Mesodermal cell (in vitro differentiated cells): ENCODE measurements at regions not wholly inside any gene's neighbourhood (a gene's known extent, or its start where the extent isn't known, plus 50 kb on each side); places are given as distances from the start of the nearest gene placed in this dataset.

Experiments used
- H3K27ac ChIP-seq: 2 replicates; pipeline ENCODE4 v1.7.0; 2013; ENCODE audit warnings: mild to moderate bottlenecking, low read depth, low read length, moderate library complexity; ENCODE audit not compliant: severe bottlenecking
- H3K36me3 ChIP-seq: 2 replicates; pipeline ENCODE4 v1.7.1; 2013; ENCODE audit warnings: mild to moderate bottlenecking, low read length, moderate library complexity; ENCODE audit not compliant: control insufficient read depth, insufficient read depth
- H3K4me1 ChIP-seq: one replicate; pipeline ENCODE4 v1.7.1; 2013; ENCODE audit warnings: mild to moderate bottlenecking, low read length; ENCODE audit not compliant: insufficient read depth, control insufficient read depth, poor library complexity, severe bottlenecking
- H3K4me3 ChIP-seq: 2 replicates; pipeline ENCODE4 v1.7.0; 2013; ENCODE audit warnings: low read length, control low read depth, mild to moderate bottlenecking; ENCODE audit not compliant: insufficient read depth, poor library complexity, severe bottlenecking; ENCODE audit errors: extremely low read depth
- H3K9me3 ChIP-seq: 2 replicates; pipeline ENCODE4 v1.7.1; 2013; ENCODE audit warnings: mild to moderate bottlenecking, low read length, moderate library complexity; ENCODE audit not compliant: control insufficient read depth
- WGBS, 2 experiments: methylation state at CpG; one replicate each; pipeline ENCODE4 v1.1.5; 2013; ENCODE audit warnings: missing lambda C conversion rate in 2 of 2; ENCODE audit not compliant: insufficient coverage in 2 of 2; 5-methylcytosine and 5-hydroxymethylcytosine counted together

GRCh38 chr5:89034588-89034987, 151.6 kb upstream of the MEF2C start:
- H3K4me3 ChIP-seq = no peak overlapping the region
- H3K27ac ChIP-seq = no peak overlapping the region
- peaks cover 17% of the 10 kb centered on the region for H3K4me1 ChIP-seq
- WGBS, 2 experiments = 100% methylated on average over 1 of the region's 2 CpGs; no CpG with 5 or more reads in 1 of the 2 experiments
- H3K36me3 ChIP-seq = no peaks in the 10 kb centered on the region
- no peaks in the 10 kb centered on the region for H3K9me3 ChIP-seq

GRCh38 chr5:89030798-89031197, 147.8 kb upstream of the MEF2C start:
- Histone ChIP-seq H3K9me3 (peaks cover 4% of the 10 kb centered on the region), H3K4me1 (peaks cover 3% of the 10 kb centered on the region), H3K27ac (no peak overlapping the region), H3K36me3 (no peaks in the 10 kb centered on the region), H3K4me3 (no peak overlapping the region)
- WGBS, 2 experiments = 86 to 93% methylated on average over 1 to 3 of the region's 3 CpGs

- H3K4me1 ChIP-seq = no peaks in the 10 kb centered on the region
- 83 to 88% methylated on average over 1 of the region's 2 CpGs for WGBS, 2 experiments
- H3K36me3 ChIP-seq = no peaks in the 10 kb centered on the region
- H3K27ac ChIP-seq = no peak overlapping the region
- no peak overlapping the region for H3K4me3 ChIP-seq
- H3K9me3 ChIP-seq = peaks cover 4% of the 10 kb centered on the region
Measured at GRCh38 chr5:89028595-89029285, 145.8 kb upstream of the MEF2C start.

GRCh38 chr5:89024045-89024444, 141.1 kb upstream of the MEF2C start:
- no CpG with 5 or more reads among the region's 3 CpGs for WGBS, 2 experiments
- H3K4me3 ChIP-seq = no peak overlapping the region
- no peak overlapping the region for H3K27ac ChIP-seq
- no peaks in the 10 kb centered on the region for H3K36me3 ChIP-seq
- H3K4me1 ChIP-seq = no peaks in the 10 kb centered on the region
- peaks cover 4% of the 10 kb centered on the region for H3K9me3 ChIP-seq

GRCh38 chr5:89020926-89021610, 138.1 kb upstream of the MEF2C start:
- 94 to 100% methylated on average over 1 to 3 of the region's 4 CpGs for WGBS, 2 experiments
- no peaks in the 10 kb centered on the region for H3K36me3 ChIP-seq
- H3K9me3 ChIP-seq = no peaks in the 10 kb centered on the region
- H3K4me1 ChIP-seq = no peaks in the 10 kb centered on the region
- H3K4me3 ChIP-seq = no peak overlapping the region
- H3K27ac ChIP-seq = no peak overlapping the region

DNA sequence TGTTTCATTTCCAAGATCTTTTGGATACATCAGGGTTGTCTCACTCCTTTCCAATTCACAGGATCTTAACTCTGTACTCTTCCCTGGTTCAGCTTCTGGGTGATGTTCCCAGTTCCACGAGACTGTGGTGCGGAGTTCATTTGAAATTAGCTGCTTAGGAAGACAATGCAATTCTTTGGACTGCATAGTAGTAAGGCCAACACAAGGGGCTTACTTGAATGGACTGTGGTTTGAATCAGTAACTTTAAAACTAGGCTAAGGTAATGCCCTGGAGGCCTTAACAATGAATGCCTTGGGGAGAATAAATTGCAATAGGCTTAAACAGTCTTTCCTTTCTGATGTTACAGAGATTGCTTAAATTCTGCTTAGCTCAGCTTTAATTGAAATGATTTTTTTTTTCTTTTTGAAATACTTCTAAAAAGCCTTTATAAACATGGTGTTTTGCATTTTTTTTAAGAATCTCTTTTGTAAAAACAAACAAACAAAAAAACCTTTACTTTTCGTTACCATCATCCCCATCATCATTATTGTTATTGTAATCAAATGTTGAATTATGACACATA, 133.8 kb upstream of the MEF2C start:
- 83 to 100% methylated on average over 1 to 2 of the region's 3 CpGs for WGBS, 2 experiments
- Histone ChIP-seq H3K4me3 (no peak overlapping the region), H3K27ac (no peak overlapping the region), H3K4me1 (peaks cover 8% of the 10 kb centered on the region), H3K36me3 (no peaks in the 10 kb centered on the region), H3K9me3 (no peaks in the 10 kb centered on the region)

DNA sequence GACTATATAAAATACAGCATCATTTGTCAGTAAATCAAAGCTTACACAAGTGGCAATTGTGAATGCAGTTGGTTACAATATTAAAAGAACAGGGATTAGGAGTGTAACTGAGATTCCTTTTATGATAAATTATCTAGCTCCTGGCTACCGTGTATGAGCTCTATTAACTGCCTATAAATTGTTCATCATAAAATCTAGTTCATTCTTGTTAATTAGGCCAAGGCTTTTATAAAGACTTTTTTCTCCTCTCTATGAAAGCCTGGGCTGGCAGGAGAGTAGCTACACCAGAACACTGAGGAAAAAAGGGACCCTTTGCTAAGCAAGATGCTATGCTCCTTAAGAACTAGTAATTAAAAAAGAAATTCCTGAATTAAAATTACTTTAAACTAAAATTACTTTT, 132.4 kb upstream of the MEF2C start:
- H3K4me3 ChIP-seq = no peak overlapping the region
- no peaks in the 10 kb centered on the region for H3K36me3 ChIP-seq
- peaks cover 8% of the 10 kb centered on the region for H3K4me1 ChIP-seq
- H3K9me3 ChIP-seq = no peaks in the 10 kb centered on the region
- H3K27ac ChIP-seq = no peak overlapping the region
- no CpG with 5 or more reads among the region's 1 CpG for WGBS, 2 experiments

DNA sequence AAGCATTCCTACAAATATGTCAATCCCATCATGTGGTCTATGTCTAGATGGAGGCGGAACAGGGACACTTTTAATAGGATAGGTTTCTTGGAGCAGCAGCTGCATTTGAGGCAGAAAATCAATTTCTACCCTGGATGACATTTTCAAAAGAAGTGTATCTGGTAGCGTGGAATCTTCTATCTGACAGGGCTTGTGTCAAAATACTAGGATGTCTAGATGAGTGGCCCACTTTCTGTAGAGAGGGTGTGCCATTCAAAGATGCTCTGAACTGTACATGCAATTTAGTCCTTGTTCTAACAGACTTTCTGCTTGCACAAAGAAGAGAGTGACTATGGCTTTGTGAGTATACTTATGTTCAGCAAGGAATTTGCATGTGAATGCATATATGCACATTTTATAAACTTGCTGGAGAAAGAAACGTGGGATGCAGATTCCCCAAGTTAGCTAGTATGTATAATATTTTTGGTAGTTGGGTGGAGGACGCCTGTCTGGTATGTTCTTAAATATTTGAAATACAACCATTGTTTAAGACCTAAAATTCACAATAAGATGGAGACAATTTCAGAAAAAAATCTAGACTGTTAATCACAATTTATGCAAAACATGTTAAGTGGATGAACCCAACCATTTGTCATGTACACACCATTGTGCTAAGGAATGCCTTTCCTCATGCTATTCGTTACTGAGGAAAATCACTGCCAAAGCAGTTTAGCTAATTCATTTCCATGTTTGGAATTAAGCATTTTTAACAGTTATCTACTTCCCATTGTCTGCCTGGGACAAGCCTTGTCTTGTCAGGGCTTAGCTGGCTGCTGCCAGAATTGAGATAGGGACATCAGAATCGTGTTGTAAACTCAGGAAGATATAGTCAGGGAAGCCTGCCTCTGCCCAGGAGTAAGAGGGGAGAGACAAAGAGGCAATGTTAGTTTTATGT, 129.1 kb upstream of the MEF2C start:
- H3K9me3 ChIP-seq = no peaks in the 10 kb centered on the region
- 69 to 81% methylated on average over 4 to 5 of the region's 6 CpGs for WGBS, 2 experiments
- H3K27ac ChIP-seq = no peak overlapping the region
- no peak overlapping the region for H3K4me3 ChIP-seq
- no peaks in the 10 kb centered on the region for H3K36me3 ChIP-seq
- H3K4me1 ChIP-seq = peaks cover 8% of the 10 kb centered on the region

- H3K36me3 ChIP-seq = no peaks in the 10 kb centered on the region
- H3K4me1 ChIP-seq = peaks cover 8% of the 10 kb centered on the region
- H3K27ac ChIP-seq = no peak overlapping the region
- no peak overlapping the region for H3K4me3 ChIP-seq
- no peaks in the 10 kb centered on the region for H3K9me3 ChIP-seq
- WGBS, 2 experiments = 100% methylated on average over 1 of the region's 2 CpGs; no CpG with 5 or more reads in 1 of the 2 experiments
Measured at GRCh38 chr5:89010512-89010911, 127.5 kb upstream of the MEF2C start.

GRCh38 chr5:89008291-89008690, 125.3 kb upstream of the MEF2C start:
- WGBS, 2 experiments = 88% methylated on average over 1 of the region's 1 CpG; no CpG with 5 or more reads in 1 of the 2 experiments
- Histone ChIP-seq H3K4me3 (no peak overlapping the region), H3K27ac (no peak overlapping the region), H3K4me1 (peaks cover 8% of the 10 kb centered on the region), H3K36me3 (no peaks in the 10 kb centered on the region), H3K9me3 (no peaks in the 10 kb centered on the region)
